ENCODE measurements at regions not wholly inside any gene's neighbourhood (a gene's known extent, or its start where the extent isn't known, plus 50 kb on each side); places are given as distances from the start of the nearest gene placed in this dataset.

- DNase-seq (ENCODE audit: low read depth, low spot score) = no peak
- no peaks in the 10 kb centered on the region for H3K9me3 ChIP-seq (ENCODE audit: control insufficient read depth, insufficient read depth, low read depth, low read length)
- BruUV-seq (replicated peaks) = no TSS peak
- in situ Hi-C loops (cut with HindIII; ENCODE audit: low pct_unique_long_range_greater_than_20kb, low sequenced_read_pairs) = no loop called here
- no peaks in the 10 kb centered on the region for H3K36me3 ChIP-seq (ENCODE audit: control insufficient read depth, insufficient read depth, low read length)
- H3K4me1 ChIP-seq (ENCODE audit: control insufficient read depth, insufficient read depth, low read length) = no peaks in the 10 kb centered on the region
- H3K27ac ChIP-seq (ENCODE audit: low read length) = no peak overlapping the region
- ChIA-PET CTCF (no interaction called here), POLR2A (no interaction called here)
- no peak for TF ChIP-seq POLR2AphosphoS5 (IDR thresholded peaks at IDR 0.05; ENCODE audit: low read depth, low read length)
- TF ChIP-seq CTCF (IDR thresholded peaks at IDR 0.05) = no peak
- TF ChIP-seq, protein P1, sequence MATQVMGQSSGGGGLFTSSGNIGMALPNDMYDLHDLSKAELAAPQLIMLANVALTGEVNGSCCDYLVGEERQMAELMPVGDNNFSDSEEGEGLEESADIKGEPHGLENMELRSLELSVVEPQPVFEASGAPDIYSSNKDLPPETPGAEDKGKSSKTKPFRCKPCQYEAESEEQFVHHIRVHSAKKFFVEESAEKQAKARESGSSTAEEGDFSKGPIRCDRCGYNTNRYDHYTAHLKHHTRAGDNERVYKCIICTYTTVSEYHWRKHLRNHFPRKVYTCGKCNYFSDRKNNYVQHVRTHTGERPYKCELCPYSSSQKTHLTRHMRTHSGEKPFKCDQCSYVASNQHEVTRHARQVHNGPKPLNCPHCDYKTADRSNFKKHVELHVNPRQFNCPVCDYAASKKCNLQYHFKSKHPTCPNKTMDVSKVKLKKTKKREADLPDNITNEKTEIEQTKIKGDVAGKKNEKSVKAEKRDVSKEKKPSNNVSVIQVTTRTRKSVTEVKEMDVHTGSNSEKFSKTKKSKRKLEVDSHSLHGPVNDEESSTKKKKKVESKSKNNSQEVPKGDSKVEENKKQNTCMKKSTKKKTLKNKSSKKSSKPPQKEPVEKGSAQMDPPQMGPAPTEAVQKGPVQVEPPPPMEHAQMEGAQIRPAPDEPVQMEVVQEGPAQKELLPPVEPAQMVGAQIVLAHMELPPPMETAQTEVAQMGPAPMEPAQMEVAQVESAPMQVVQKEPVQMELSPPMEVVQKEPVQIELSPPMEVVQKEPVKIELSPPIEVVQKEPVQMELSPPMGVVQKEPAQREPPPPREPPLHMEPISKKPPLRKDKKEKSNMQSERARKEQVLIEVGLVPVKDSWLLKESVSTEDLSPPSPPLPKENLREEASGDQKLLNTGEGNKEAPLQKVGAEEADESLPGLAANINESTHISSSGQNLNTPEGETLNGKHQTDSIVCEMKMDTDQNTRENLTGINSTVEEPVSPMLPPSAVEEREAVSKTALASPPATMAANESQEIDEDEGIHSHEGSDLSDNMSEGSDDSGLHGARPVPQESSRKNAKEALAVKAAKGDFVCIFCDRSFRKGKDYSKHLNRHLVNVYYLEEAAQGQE (IDR thresholded peaks at IDR 0.05; ENCODE audit: insufficient read depth in 1 of 2, low read depth in 2 of 2, low read length in 1 of 2) = no peak
- no peak for TF ChIP-seq SIN3A (IDR thresholded peaks at IDR 0.05; ENCODE audit: borderline replicate concordance, insufficient read depth, low read depth, low read length)
- TF ChIP-seq TCF7L2 (IDR thresholded peaks at IDR 0.05; ENCODE audit: low read depth, low read length) = no peak
- H3K27me3 ChIP-seq (ENCODE audit: control insufficient read depth, insufficient read depth, low read length) = no peaks in the 10 kb centered on the region
- intact Hi-C loops (cut with micrococcal nuclease; ENCODE audit: unreplicated experiment) = no loop called here
- no peak overlapping the region for H3K4me3 ChIP-seq (ENCODE audit: low read depth in 2 of 2, low read length in 2 of 2)
- ATAC-seq = no peak
Measured at GRCh38 chr14:81837304-81837703, 303.7 kb upstream of the SEL1L start.

DNA sequence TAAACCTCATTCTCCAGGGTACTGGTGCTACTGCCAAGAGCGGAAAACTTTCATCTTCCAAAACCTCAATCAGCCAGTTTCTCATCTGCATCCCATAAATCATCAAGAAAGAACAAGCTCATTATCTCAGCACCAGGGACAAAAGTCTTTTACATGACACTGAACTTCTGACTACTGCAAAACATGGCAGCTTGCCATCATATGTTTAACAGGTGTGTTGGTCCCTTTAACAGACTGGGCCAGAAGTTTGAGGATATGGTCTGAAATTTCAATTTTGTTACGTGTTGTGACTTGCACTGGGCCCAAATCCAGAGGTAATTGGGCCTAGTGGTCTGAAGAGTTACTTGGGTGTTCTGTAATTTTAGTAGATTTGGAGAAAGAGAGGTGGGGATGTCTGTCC, 305.4 kb upstream of the SEL1L start:
- no peaks in the 10 kb centered on the region for H3K27me3 ChIP-seq (ENCODE audit: control insufficient read depth, insufficient read depth, low read length)
- no peaks in the 10 kb centered on the region for H3K9me3 ChIP-seq (ENCODE audit: control insufficient read depth, insufficient read depth, low read depth, low read length)
- DNase-seq (ENCODE audit: low read depth, low spot score) (no peak), ATAC-seq (no peak)
- H3K27ac ChIP-seq (ENCODE audit: low read length) = no peak overlapping the region
- no peaks in the 10 kb centered on the region for H3K36me3 ChIP-seq (ENCODE audit: control insufficient read depth, insufficient read depth, low read length)
- BruUV-seq (replicated peaks) = no TSS peak
- CTCF ChIA-PET = no interaction called here
- no peak overlapping the region for H3K4me3 ChIP-seq (ENCODE audit: low read depth in 2 of 2, low read length in 2 of 2)
- TF ChIP-seq POLR2AphosphoS5 (IDR thresholded peaks at IDR 0.05; ENCODE audit: low read depth, low read length) = no peak
- no peak for TF ChIP-seq CTCF (IDR thresholded peaks at IDR 0.05)
- TF ChIP-seq TCF7L2 (IDR thresholded peaks at IDR 0.05; ENCODE audit: low read depth, low read length) = no peak
- TF ChIP-seq, protein P1 (IDR thresholded peaks at IDR 0.05; ENCODE audit: insufficient read depth in 1 of 2, low read depth in 2 of 2, low read length in 1 of 2) = no peak
- TF ChIP-seq SIN3A (IDR thresholded peaks at IDR 0.05; ENCODE audit: borderline replicate concordance, insufficient read depth, low read depth, low read length) = no peak
- in situ Hi-C loops (cut with HindIII; ENCODE audit: low pct_unique_long_range_greater_than_20kb, low sequenced_read_pairs) (no loop called here), intact Hi-C loops (cut with micrococcal nuclease; ENCODE audit: unreplicated experiment) (no loop called here)
- no peaks in the 10 kb centered on the region for H3K4me1 ChIP-seq (ENCODE audit: control insufficient read depth, insufficient read depth, low read length)
- POLR2A ChIA-PET = no interaction called here
